AG08395 (cell line): ENCODE measurements at regions not wholly inside any gene's neighbourhood (a gene's known extent, or its start where the extent isn't known, plus 50 kb on each side); places are given as distances from the start of the nearest gene placed in this dataset.

Experiments
- DNase-seq: peaks from one replicate; pipeline ENCODE4 v3.0.0; 2012; ENCODE audit warnings: mixed read lengths, low spot score

DNA sequence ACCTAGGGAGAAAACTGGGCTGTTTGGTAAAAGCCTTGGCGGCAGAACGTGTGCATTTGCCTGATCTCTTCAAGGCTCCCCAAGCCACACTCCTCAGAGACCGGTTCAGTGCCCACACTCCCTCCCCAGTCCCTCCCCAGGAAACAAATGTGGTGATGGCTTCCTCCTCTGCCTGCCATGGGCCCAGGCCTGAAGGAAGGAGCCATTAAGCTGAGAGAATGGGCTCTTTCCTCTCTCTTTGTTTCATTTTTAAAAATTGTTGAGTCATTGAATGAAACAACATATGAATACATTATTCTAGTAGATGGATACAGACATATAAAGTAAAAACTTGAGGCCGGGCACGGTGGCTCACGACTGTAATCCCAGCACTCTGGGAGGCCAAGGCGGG is 50.6 kb upstream of the YWHAQ start:
- DNase-seq = no peak

DNA sequence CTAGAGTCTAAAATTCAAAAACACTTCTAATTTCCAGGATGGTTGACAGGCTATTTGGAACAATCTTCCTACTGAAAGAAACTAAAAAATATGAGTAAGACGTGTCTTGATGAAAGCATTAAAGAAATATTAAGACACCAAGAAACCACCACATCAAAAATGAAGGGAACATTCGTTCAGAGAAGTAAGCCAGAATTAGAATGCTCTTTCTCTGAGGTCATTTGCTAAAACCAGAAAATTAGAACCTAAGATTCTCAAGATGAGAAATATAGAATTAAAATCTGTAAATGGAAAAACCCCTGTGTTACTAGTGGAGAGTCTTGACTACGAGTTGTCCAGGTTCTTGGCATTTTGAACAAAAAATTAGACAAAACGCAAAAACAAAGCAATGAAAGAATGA is 54.8 kb upstream of the YWHAQ start:
- no peak for DNase-seq

DNA sequence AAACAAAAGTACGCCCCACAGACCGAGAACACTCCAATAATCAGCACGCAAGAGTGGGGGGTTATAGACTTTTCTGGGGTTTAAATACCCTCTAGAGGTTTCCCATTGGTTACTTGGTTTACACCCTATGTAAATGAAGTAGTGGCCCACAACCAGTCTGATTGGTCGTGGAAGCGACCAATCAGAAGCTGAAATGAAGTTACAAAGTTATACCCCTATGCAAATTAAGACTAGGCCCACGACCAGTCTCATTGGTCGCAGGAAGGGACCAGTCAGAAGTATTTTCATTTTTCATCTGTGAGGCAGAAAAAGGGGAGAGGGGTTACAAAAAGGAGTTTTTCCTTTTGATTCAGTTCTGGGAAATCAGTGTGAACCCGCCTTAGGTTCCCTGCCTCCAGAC is 55.3 kb upstream of the YWHAQ start:
- DNase-seq = no peak

DNA sequence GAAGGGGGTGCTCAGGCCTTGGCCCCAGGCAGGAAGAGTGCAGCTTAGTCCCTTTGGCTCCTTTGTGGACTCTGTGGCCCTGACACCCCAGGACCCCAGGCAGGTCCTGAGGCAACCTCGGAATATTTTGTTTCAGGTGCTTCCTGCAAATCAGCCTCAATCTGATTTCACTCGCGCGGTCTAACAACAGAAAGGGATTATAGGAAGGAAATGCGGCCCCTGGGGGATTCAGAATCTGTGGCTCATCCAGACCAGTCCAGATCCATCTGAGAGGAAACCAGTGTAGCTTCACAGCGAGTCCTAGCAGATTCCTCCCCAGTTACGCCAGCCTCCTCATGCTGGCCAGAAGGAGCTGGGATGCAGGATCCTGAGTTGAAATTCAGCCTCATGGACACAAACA is 59.5 kb upstream of the YWHAQ start:
- peak; percentile 55 for DNase-seq

DNA sequence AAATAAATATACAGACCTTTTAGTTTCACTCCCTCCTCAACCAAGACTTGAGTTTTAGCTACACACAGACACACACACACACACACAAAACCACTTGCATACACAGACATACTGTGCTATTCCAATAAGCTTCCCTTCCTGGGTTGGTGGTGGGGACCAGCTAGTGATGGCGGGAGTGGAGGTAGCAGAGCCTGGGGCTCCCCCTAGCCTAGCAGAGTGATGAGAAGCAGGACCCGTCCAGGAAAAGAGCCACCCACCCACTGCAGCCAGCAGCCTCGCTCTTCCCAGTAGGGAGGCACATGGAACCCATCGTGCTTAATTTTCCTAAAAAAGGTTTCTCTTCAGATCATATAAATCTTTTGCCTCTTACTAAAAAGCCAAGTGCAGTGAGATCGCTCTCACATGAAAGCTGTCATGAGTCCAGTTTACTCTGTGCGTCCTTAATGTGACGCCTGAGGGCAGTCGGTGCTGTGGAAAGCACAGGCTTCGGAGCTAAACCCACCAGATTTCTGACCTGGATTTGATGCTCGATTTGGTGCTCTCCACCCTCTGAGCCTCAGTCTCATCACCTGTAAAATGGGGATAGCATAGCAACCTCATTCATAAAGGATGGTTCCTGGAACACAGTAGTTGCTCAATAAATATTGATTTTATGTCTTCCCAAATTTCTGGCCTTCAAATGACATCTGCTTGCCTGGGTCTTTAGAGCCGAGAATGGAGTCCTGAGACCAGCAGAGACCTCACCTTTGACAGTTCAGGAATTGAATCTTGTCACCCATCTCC is 60.1 kb upstream of the YWHAQ start:
- no peak for DNase-seq

DNA sequence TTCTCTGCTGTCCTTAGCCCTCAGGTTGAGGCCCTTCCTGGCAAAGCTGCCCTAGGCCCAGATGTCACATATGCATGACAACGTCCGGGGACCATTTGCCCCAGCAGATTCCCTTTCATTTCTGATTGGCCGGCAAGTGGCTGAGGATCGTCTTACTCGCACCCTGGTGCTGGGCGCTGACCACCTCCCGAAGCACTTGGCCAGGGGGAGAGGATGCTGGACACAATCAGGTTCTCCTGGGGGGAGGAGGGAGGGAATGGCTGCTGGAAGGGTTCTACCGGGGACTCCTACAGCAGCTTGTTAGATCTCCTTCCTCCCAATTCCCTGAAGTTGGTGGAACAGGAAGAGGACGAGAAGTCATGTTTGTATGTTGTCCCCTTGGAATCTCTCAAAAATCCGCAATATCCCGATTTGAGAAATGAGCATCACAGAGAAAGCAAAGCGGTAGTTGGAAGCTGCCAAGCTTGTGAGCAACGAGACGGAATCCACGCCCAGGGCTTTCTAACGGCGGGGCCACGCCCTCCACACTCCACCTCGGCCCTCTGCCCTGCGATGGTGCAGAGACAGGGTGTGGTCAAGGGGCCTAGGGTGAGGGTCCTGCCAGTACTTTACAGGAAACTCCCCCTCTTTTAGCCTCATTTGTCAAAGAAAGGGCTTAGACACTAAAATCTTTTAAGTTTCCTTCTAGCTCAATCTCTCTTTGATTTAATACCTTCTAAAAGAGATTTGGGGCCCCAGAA is 61.8 kb upstream of the YWHAQ start:
- peak; percentile 69 for DNase-seq

DNA sequence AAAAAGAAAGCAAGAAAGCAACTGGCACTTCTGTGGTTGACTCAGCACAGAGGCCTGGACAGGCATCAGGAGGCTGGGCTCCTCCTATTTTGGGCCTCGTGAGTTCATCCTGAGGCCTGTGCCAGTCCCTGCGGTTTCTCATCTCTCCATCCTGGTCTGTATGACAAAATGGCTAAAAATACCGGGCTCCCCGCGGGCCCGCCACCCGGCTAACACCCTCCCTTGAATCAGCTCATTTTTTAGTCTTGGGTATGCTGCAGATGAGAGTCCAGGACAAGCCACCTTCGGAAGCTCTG is 62.3 kb upstream of the YWHAQ start:
- DNase-seq = peak; percentile 96

DNA sequence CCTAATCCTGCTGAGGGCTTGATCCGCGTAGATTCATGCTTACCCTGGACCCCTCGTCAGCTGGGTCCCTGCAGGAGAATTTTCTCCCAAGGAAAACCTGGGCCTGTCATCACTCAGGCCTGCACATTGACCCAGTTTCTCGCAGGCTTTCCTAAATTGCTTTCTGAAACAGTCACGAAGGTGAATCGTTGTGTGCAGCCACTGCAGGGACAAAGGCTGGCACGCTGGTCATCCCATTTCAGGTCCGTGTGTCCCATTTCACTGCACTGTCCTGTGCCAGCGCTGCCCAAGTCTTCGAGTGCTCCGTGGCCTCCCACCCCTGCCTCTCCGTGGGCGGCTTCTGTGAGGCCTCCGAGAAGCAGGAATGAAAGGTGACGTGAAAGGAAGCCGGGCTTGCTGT is 62.8 kb upstream of the YWHAQ start:
- no peak for DNase-seq

DNA sequence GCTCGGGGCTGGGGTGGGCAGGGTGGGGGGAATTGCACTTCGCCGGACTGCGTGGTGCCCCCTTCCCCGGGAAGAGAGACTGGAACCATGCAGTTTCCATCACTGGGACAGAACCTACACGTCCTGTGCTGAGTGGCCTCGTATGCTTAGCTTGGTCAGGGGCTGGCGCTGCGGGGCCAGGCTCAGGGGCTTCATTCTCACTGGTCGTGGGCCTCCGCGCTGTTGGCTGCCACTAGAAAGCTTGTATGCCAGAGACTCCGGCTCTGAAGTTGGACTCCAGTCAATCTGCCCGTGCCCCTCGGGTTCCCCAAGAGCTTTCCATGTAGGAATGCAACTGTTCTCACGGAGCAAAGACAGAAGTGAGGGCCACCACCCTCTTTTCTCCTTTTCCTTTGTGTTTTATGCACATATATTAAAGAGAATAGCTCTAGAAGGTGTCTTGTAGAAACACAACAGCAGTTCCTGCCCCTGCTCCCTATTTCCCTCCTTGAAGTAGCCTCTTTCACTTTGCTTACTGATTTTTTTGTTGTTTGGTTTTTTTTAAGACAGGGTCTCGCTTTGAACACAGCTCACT is 64.0 kb upstream of the YWHAQ start:
- DNase-seq = no peak

DNA sequence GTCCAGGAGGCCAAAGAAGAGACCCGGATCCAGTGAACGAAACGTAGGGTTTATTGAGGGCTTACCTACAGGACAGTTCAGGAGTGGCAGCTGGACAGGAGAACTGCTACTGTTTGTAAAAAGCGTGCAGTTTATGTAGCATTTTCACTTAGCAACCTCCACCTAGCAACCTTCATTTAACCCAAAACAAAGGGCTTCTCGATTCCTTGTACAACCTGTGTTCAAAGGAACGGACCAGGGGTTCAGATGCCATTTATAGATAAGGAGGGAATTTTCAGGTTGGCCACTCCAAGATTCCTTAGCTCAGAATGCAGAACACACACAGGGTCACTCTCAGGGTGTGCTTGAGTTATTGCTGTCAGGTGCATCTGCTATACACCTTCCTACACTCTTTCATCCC is 65.1 kb upstream of the YWHAQ start:
- DNase-seq = no peak

DNA sequence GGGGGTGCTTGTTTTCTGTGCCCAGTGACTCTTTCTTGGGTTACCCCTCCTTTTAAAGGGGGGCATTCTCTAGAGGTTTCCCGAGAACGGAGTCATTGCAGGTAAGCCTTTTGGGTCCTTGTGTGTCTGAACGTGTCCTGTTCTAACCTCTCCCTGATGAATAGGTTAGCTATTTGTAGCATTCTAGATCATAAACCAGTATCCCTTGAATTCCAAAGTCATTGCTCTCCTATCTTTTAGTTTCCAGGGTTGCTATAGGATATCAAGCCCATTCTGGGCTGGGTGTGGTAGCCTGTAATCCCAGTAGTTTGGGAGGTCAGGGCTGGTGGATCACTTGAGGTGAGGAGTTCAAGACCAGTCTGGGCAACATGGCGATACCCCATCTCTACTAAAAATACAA is 65.9 kb upstream of the YWHAQ start:
- no peak for DNase-seq

DNA sequence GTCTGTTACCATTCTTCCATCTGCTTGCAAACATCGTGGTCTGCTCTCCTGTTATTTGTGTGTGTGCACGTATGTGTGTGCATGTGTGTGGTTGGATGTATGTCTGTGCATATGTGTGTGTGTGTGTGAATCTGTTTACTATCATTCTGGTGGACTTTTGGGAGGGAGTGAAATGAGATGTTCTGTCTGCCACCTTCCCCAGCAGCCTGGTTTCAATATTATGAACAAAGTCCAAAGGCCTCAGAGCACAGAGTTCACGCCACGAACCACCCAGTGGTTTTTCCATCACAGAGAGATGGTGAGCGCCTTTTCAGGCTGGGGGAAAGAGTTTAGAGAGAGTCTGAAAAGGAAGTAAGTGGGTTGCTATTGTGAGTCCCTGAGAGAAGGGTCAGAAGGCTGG is 67.1 kb upstream of the YWHAQ start:
- no peak for DNase-seq

DNA sequence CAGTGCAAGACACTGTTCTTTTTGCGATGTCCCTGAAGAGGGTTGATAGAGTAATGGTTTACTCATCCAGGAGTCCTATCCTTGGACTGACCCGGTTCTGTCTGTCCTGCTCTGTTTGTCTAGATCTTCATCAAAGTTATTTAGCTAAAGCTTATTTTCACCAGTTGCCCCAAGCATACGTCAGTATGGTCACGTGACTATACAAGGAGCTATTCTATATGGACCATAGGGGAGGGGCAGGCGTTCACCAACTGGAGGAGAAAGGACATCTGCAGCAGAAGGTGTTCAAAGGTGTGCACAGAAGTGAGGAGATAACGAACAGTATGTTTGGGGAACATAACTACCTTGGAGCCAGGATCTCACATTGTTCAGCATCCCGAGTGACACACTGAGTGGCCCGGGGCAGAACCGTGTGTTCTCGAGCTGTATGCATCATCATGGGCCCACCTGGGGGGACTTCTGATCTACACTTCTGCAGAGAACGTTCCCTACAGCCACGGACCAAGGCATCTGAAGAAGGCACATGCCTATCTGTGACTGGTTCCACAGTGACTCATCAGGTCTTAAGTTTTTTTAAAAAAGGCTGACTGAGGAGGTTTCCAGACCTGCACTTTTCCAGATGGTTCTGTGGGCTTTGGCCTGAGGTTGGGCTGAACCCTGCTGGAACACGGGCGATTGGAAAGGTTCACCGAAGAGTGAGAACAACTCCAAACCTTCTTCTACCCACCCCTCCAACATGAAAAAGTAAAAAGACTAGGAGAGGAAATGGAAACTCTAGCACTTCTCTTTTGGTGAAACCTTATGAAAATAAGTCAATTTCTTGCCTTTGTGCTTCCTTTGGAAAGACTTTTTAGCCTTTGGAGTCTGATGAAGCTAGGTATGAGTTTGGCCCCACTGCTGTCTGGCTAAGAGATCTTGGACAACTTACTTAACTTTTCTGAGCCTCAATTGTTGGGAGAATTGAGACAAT is 68.6 kb upstream of the YWHAQ start:
- DNase-seq = peak; percentile 86

DNA sequence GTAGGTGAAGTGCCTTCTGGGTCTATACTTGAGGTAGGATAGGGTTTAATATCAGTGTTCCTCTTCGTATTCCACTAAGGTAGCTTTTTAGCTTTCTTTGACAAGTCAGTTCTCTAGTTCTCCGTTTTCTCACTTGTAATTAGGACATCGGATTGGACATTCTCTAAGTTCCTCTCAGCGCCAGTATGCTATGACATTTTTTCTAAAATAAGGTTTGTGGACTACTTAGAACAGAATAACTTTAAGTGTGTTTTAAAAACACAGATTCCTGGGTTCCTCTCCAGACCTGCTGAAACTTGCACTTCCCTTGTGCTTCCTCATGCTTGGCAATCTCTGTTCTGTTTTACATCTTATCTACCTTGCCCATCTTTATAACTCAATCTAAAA is 69.3 kb upstream of the YWHAQ start:
- DNase-seq = no peak

DNA sequence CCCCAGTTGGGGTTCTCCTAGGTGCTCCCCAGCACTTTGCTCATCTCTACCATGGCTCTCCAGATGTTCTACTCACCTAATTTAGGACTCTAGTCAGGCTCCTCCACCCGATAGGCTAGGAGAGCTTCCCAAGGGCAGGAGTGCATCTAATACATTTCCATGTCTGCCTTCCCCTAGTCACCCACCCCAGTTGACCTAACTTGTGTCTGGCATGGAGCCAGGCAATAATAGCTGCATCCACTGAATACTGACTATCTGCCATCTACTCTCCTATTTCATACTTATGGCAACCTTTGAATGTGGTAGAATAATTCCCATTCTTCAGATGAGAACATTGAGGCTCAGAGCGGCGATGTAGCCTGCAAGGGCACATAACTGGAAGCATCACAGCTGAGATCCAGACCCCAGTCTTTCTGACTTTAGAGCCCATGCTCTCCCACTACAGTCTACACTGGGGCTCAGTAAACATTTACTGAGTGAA is 71.8 kb upstream of the YWHAQ start:
- no peak for DNase-seq

DNA sequence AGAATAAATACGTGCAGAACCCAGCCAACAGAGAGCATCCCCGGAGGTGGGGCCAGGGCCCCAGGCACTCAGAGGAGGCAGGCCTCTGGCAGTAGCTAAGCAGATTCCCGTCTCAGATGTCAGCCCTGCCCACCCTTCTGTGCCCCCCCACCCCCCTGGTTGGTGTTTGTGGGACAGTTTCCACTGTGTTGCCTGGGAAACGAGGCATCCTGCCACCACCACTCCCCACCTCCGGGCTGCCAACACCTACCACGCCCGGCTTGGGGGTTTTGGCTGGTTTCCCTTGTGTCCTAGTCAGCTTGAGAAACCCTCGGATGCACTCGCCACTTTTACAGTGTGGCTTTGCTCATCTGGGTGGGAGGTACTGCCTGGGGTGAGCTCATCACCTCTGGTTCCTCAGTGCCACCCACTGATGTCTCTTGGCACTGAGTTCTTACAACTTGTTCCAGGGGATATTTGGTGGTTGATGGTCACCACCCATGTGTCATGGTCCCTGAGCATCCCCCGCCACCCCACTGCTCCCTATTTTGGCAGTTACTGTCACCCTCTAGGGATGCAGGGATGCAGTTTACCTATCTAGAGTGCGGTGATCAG is 72.4 kb upstream of the YWHAQ start:
- DNase-seq = peak; percentile 97

DNA sequence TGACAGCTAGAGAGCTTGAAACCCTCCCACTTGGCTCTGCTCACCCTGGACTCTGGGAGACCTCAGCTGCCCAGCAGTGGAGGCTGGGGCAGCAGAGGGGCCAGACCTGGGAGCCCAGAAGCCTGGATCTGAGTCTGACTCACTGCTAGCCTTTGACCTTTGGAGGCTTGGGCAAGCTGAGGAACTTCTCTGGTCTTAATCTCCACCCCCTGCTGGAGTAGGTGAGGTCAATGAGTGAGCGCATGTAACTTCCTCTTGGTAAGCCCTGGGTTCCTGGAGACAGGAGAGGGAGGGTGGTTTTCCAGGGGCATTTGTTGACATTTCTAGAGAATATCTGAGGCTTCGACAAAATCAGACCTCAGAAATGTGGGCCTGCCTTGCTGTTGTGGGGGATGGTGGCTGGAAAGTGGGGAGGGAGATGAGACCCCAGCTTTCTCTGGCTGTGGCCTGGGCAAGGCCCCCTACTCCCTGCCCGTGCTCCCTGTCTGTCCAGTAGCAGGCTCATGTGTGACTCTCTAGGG is 73.0 kb upstream of the YWHAQ start:
- DNase-seq = peak; percentile 70

DNA sequence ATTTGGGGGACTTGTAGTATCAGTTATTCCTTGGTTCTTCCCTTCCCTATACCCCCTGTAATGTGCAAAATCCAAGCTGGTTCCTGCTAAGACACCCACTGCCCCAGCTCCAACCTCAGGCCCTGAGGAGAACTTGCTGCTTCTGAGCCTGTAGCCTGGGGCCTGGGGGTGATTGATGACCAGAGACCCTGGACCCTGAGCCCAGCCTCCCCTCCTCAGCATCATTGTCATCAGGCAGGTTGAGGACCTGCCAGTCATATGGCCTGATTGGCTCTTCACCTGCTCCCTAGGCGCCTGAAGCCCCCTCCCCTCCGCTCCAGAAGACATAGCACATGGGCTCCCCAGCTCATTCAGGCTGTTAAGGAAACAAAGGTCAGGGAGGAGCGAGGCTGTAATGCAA is 73.8 kb upstream of the YWHAQ start:
- no peak for DNase-seq

DNA sequence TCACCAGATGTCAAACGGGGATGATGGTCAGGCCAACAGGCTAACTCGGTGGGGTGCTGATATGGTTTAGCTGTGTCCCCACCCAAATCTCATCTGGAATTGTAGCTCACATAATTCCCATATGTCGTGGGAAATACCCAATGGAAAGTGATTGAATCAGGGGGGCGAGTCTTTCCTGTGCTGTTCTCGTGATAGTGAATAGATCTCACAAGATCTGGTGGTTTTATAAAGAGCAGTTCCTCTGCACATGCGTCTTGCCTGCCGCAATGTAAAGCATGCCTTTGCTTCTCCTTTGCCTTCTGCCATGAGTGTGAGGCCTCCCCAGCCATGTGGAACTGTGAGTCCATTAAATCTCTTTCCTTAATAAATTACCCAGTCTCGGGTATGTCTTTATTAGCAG is 74.4 kb upstream of the YWHAQ start:
- no peak for DNase-seq

DNA sequence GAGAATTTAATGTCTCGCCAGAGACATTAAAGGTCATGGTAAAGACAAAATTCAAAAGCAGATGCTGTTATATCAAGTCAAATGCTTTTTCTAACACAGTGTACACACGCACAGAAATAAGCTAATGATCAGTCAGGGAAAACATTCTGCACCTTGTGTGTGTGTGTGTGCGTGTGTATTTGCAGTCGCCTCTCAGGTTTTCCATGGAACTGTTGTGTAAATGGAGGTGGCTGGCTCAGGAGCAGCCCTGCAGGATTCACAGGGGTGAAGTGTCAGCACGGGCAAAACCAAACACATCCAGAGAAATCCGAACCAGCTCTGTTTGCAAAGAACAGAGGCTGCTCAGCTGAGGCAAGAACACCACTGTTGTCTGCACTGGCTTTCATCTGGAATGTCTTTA is 76.2 kb upstream of the YWHAQ start:
- no peak for DNase-seq

DNA sequence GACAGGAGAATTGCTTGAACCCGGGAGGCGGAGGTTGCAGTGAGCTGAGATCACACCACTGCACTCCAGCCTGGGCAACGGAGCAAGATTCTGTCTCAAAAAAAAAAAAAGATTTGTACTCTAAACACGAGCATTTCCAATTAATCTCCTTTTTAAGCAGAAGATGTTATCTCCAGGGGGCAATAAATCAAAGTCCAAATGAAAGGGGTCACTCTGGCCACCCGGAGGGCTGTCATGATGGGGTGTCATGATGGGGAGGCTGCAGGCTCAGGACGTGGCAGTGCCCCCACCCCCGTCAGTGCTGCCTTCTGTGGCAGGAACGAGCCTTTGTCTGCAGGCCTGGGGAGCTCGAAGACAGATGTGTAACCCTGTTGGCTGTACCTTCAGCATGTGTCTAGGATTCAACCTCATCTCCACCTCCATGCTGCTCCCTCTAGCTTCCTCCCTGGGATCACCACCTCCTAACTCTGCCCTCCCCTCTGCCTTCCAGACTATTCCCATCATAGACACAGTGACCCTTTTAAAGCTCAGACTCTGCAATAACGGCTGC is 76.9 kb upstream of the YWHAQ start:
- no peak for DNase-seq
